HT1080 (cell line): ENCODE measurements at regions not wholly inside any gene's neighbourhood (a gene's known extent, or its start where the extent isn't known, plus 50 kb on each side); places are given as distances from the start of the nearest gene placed in this dataset.
"Not testable (repeated sequence)": the region's sequence is repeated elsewhere in the genome, so short reads cannot be mapped to it uniquely, and the experiment has no call there.

Experiments
- DNase-seq: peaks from one replicate; pipeline ENCODE4 v3.0.0-alpha.2; 2015; ENCODE audit warnings: low read depth

DNA sequence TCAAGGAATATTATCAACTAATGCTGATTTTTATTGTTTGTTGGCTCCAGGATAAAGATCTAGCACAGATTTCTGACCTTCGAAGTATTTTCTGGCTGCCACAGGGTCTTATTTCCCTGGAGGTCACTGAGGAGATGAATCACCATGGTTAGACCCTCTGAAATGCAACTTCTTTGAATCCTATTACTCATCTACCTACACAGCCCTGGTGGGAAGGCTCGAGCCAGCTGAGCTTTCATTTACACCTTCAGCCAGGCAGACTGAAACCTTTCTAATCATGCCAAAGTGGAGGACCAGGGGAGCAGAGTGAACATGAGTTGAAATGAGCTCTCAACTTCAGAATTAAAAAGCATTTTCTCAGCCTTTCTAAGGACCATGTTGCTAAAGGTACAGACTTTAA, 130.5 kb downstream of the SMIM20 start:
- no peak for DNase-seq

DNA sequence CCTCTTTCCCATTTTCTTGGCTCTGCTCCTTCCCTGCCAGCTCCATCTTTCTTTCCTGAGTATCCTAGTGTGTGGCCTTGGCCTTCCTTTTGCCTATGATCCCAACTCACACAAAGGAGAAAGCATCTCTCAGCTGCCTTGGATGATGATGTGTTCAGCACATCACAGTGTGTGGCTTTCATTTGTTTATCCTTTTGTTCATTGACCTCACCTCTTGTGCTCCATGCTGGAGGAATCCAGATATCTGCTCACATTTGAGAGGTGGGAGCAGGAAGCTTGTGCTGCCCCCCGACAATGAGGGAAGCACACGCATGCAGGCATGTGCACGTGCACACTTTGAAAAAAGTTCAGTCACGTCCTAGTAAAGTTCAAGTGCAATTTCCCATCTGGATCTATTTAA, 131.0 kb downstream of the SMIM20 start:
- DNase-seq, result no peak

DNA sequence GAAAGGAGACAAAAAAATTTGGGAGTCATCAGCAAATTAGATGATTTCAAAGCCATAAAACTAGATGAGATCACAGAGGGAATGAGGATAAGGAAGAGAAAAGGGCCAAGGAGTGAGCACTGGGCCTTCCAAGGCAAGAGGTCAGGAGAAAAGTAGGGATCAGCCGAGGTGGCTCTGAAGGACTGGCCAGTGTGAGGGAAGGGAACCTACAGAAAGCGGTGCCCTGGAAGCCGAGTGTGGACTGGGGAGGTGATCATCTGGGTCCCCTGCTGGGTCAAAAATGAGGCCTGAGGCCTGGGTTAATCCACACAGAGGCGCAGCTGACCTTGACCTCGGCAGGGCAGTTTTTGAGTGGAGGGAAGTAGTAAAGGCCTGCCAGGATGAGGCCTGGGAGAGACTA, 133.8 kb downstream of the SMIM20 start:
- DNase-seq, result no peak

GRCh38 chr4:26048378-26048882, 134.4 kb downstream of the SMIM20 start:
- peak; percentile 45 for DNase-seq

DNA sequence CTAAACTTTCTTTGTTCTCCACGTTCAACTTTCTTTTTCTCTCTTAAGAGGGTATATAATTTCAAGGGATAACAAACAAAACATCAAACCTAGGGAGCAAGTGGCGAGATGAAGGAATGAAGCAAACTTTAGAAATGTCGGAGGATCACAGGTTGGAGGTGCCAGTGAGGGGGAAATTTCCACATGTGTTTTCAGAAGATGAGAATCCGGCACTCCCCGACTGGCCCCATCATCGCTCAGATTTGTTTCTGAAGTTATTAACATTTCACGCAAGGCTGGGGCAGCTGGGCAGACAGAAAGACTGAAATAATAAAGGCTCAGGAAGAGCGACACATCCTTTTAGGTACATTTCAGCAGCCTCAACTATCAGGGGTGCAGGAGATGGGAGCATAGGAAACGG, 134.9 kb downstream of the SMIM20 start:
- no peak for DNase-seq

DNA sequence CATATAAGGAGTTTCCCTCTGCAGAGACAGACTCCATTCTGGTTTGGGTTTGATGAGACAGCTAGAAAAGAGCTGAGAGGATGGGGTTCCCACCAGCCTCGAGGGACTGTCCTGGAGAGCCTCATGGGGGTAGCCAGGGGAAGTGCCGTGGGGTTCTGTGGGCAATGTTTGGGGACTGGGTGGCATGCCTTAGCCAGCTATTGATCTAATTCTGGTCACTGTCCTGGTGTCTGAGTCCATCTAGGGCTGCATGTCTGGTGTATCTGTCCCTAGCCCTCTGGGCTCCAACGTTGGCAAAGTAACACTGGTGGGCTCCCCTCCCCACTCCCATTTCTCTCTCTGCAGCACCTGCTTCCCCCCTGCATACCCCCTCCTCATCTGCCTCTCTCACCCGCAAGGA, 135.4 kb downstream of the SMIM20 start:
- no peak for DNase-seq

DNA sequence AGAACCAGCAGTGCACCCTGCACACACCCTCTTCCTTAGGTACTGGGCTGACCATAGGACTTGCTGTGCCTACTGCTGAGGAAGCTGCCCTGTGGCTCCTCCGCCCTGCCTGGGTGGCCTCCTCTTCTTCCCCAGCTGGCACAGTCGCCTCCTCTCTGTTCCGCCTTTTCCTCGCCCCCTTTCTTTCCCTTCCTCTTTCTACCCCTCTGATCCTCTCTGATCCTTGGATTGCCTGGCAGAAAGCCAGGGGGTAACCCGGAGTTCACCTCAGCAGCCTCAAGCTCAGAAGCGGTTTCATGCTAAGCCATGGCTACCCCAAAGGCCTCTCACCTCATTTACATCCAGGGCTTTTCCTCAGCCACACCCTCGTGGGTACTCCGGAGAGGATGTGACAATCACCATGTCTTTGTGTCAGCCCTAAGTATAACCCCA, 136.2 kb downstream of the SMIM20 start:
- no peak for DNase-seq

- no peak for DNase-seq
Measured at GRCh38 chr4:26050671-26051070, 136.7 kb downstream of the SMIM20 start.

DNA sequence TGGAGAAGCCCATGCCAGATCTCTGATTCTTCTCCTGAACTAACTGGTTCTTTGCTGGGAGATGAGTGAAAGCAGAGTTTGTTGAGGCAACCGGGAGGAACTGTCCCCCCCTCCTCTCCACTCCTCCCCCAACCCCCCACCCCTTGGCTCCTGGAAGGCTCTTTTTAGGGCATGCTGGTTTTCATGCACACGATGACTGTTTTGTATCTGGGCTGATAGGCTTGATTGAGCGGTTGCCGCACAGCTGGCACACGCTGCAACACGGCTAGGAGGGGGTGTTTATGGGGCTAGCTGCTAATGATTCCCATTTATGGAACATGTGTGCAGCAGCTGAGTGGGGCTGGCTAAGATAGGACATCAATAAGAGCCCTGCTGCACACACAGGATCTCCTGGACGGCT, 137.2 kb downstream of the SMIM20 start:
- no peak for DNase-seq

- no peak for DNase-seq
Measured at GRCh38 chr4:26052663-26053541, 138.9 kb downstream of the SMIM20 start.

DNA sequence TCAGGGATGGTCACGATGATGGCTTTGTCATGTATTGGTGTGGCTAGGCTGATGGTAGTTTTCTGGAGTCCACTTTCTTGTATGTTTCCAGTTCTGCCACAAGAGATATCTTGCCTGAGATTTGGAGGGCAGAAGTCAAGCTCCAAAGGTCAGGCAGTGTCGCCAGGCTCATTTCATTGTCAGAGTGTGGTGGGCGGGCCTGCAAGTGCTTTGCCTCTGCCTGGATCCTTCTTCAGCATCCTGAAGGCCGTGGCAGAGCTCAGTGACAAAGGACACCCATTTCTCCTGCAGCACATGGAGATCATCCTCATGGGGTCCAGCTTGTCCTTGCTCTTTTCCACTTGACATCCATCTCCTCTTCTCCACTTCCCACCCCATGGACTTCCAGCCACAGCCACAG, 139.7 kb downstream of the SMIM20 start:
- DNase-seq, result no peak

GRCh38 chr4:26055855-26056254, 141.8 kb downstream of the SMIM20 start:
- no peak for DNase-seq

DNA sequence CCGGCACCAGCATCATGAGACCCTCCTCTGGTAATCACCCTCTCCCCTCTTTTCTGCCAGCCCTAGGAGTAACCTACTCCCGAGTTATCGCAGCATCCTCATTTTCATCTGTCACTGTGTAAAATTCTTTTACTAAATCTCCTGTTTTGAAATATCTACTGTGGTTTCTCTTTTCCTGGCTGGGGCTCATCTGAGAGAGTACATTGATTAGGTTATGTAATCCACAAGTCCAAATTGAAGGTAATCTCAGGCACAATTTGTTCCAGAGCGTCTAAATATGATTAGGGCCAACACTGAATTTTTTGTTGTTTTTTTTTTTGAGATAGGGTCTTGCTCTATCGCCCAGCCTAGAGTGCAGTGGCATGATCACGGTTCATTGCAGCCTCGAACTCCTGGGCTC, 142.4 kb downstream of the SMIM20 start:
- no peak for DNase-seq

DNA sequence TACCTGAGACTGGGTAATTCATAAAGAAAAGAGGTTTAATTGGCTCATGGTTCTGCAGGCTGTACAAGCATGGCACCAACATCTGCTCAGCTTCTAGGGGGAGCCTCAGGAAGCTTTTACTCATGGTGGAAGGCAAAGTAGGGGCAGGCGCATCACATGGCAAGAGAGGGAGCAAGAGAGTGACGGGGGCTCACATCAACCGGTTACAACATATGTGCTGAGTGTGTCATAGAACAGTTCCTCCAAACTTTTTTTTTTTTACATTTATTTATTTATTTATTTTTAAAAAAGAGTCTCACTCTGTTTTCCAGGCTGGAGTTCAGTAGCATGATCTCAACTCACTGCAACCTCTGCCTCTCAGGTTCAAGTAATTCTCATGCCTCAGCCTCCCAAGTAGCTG, 143.8 kb downstream of the SMIM20 start:
- DNase-seq, result not testable (repeated sequence)

GRCh38 chr4:26058537-26058936, 144.5 kb downstream of the SMIM20 start:
- no peak for DNase-seq

- DNase-seq, result no peak
Measured at GRCh38 chr4:26059391-26060154, 145.6 kb downstream of the SMIM20 start.

- no peak for DNase-seq
Measured at GRCh38 chr4:26060286-26060685, 146.3 kb downstream of the SMIM20 start.

GRCh38 chr4:26061248-26061986, 147.4 kb downstream of the SMIM20 start:
- peak; percentile 36 for DNase-seq

- no peak for DNase-seq
Measured at GRCh38 chr4:26062215-26062614, 148.2 kb downstream of the SMIM20 start.

GRCh38 chr4:26064009-26064408, 150.0 kb downstream of the SMIM20 start:
- not testable (repeated sequence) for DNase-seq

GRCh38 chr4:26065833-26066232, 151.8 kb downstream of the SMIM20 start:
- DNase-seq, result no peak

GRCh38 chr4:26067035-26067434, 153.0 kb downstream of the SMIM20 start:
- DNase-seq, result no peak
